GM04504 (cell line): ENCODE measurements at regions not wholly inside any gene's neighbourhood (a gene's known extent, or its start where the extent isn't known, plus 50 kb on each side); places are given as distances from the start of the nearest gene placed in this dataset.

Experiments used
- DNase-seq: peaks from one replicate; pipeline ENCODE4 v3.0.0-alpha.2; 2012; ENCODE audit warnings: low read depth

- no peak for DNase-seq
These were observed 193.3 kb downstream of the LY86 start for GRCh38 chr6:6781873-6782227.

DNA sequence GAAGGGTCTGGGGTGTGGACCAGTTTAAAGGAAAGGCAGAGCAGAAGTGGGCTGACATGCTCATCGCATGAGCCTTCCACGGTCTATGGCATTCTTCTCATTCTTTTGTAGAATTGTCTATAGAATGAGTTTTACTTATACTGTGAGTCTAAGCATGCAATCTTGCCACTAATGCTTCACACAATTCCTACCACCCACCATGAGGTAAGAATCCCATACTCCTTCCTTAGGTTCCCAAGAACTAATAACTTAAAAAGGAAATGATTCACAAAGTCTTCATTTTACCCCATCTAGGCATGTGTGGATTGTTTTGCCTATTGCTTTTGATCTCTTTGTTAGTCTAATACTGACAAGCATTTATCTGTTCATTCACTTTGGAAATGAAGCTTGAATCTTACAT is 195.2 kb downstream of the LY86 start:
- no peak for DNase-seq

GRCh38 chr6:6784514-6785162 is 196.1 kb downstream of the LY86 start:
- DNase-seq = no peak

DNA sequence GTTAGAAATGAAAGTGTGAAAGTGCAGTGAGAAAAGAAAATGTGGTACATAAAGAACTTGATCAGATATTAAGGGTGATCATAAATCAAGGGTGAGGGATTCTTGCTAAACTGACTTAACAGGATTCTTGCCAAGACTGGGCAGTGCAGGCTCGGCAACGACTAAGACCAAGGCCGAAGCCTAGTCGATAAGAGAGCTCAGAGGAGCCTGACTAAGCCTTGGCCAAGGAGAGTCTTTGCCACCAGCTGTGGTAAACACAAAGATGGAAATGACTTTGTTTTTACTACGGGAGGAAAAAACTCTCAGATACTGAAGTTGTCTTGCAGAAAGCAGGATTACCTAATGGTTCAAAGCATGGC is 196.6 kb downstream of the LY86 start:
- DNase-seq = no peak

GRCh38 chr6:6788394-6789032 is 200.0 kb downstream of the LY86 start:
- DNase-seq = no peak

- DNase-seq = no peak
These were observed 201.9 kb downstream of the LY86 start for GRCh38 chr6:6790393-6790792.

DNA sequence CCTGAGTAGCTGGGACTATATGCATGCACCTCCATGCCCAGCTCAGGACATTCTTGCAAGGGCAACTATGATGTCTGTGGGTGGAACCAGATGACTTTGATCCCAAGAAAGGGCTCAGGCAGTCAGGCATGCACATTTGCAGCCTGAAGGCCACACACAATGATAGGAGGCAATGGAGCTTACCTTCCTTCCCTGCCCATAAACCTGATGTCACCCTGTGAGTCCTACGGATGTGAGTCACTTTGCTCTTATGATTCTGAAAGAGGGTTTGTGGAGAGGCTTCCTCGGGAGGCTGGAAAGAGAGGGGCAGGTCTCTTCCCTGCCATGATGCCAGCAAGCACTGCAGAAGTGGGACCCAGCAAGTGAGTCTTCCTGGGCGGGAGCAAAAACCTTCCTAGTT is 202.4 kb downstream of the LY86 start:
- DNase-seq = no peak

DNA sequence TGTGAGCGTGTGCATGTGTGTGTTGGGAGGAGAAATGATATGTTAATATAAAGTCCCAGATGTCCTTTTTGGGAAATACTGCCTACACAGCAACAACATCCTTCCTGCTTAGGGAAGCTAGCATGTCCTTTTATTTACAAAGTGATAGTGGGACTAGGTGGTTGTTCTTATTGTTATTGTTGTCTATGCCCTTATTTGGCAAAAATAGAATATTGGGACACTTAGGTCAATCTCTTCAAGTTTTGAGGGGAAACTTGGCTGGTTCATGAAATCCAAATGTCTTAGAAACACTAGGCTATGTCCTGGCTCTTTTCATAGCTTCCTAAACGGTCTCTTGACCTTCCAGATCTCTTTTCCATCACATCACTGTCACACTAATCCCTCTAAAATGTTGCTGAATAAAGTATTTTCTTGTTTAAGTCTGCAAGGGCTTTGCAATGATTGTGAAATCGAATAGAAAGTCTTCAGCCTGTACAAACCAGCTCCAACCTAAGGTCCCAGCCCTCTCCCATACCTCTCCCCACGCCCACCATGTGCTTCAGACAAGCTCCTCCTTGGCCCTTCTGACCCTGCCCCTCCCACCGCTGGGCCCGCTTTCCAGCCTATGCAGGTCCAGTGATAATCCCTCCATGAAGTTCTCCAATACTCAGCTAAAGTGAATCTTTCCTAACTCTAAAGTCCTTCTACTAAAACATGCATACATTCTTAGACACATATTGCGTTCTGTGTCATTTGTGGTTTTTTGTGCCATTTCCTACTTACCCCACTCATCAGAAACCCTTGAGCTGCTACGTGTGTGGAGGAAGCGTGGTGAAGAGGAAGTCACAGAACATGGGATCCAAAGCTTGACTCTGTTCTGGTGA is 205.1 kb downstream of the LY86 start:
- DNase-seq = no peak

DNA sequence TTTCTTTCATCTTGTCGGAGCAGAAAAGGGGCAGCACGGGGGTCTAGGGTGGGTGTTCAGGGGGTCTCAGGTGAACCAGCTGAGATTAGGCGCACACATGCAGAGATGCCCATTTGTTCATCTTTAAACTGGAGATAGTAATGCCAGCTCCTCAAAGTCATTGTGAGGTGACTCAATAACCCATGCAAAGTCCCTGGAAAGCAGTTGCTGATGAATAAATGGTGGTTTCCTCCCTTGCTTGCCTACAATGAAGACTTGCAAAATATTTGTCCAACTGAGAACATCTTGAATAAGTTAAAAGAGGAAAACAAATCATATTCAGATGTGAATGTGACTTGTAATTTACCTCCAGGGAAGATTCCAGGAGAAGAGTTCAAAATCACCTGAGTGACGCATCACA is 206.9 kb downstream of the LY86 start:
- DNase-seq = no peak

GRCh38 chr6:6796818-6797217 is 208.3 kb downstream of the LY86 start:
- no peak for DNase-seq

DNA sequence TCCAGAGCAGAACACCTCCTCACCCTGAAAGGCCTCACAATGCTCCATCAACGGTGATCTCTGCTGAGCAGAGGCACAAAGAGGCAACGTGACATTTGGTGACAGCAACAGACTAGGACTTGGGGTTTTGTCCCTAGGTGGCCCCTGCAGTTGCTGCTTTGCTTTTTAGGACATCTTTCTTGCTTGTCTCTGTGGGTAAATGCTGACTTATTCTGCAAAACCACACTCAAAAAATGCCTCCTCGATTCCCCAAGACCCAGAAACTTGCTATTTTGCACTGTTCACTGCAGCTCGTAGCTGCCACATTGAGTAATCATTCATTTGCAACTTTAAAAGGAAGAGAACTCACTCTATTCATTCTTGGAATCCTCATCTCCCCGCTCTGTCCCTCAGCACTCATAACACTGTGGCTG is 209.9 kb downstream of the LY86 start:
- DNase-seq = no peak

- no peak for DNase-seq
These were observed 212.4 kb downstream of the LY86 start for GRCh38 chr6:6801005-6801335.

DNA sequence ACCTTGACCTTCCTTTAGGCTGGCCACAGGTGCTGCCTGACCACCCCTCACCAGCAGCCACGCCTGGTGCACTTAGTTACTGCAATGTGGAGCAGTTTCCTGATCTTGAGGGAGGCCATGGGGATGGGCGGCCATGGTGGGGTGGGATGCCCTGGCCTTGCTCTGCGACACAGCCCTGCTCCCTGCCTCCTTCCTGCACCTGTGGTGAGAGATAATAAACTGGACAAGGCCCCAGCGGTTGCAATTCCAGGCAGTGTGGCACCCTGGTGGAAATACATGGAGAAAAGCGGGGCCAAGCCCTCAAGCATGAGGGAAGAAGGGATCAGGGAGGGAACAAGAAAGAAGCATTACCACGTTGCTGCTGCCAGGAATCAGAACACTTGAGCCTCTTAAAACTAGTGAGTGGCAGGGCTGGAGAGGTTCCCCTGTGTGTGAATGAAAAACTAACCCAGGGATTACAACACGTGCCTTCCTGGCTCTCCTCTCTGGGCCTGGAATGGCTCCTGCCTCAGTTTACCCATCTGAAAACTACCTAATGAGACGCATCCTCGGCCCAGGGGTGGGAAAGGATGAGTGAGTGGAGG is 213.2 kb downstream of the LY86 start:
- DNase-seq = no peak

DNA sequence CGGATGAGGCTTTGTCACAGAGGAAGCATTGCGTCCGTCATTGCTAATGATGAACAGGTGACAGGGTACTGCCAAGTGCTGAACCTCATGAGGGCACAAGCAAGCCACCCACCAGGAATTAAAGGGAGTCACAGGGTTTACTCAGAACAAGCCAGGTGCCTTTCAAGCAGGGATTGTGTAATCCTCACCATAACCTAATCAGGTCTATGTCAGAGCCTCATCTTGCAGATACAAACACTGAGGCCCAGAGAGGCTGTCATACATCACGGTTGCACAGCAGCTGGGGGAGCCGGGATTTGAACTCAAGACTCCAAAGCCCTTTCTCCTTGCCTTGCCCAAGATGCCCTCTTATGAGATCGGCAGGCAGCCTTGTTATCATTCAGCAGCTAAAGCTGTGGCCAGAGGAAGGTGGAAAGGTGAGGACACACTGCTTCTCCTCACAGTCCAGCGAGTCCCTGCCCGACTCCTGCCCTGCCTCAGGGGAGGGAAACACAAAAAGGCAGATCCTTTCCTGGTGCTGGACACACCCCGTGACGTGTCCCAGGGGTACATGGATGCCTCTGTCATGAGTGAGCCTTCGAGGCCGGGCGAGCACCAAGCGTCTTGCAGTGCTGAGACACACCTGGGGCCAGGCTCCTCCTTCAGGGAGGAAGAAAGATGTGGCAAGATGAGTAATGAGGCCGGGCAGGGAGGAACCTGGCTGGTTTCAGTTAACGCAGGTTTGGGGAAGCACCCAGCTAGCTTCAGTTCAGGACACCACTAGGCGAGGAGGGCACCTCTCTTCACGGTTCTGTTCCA is 214.9 kb downstream of the LY86 start:
- no peak for DNase-seq

DNA sequence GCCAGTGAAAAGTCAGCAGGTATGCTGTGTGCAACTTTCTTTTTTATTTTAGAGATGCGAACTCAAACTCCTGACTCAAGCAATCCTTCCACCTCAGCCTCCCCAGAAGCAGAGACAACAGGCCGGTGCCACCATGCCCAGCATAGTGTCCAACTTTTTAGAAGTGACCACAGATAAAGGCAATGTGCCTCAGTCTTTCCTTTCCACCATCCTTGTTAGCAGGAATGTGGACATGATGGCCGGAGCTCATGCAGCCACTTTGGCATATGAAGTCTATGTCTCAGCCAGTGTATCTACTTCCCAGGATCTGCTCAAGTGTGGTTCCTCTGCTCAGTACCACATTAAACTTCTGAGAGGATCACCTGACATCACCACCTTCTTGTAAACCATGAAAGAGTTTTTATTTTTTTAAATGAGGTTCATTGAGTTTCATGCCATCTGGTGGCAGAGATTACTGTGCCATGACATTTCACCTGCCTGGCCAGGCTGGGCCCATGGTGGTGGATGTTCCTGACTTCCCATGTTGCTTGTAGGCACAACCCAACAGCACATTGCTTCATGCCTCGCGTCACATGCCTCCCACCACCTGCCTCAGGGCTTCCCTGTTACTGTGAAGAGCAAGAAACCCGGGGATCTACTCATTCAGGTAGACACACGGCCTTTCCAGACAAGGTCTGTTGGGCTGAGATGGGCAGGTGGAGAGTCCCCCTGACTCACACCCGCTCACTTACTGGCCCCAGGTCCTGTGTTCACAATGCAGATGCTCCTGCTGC is 216.5 kb downstream of the LY86 start:
- DNase-seq = no peak

- DNase-seq = no peak
These were observed 218.5 kb downstream of the LY86 start for GRCh38 chr6:6806844-6807518.

- DNase-seq = no peak
These were observed 219.8 kb downstream of the LY86 start for GRCh38 chr6:6808343-6808742.

DNA sequence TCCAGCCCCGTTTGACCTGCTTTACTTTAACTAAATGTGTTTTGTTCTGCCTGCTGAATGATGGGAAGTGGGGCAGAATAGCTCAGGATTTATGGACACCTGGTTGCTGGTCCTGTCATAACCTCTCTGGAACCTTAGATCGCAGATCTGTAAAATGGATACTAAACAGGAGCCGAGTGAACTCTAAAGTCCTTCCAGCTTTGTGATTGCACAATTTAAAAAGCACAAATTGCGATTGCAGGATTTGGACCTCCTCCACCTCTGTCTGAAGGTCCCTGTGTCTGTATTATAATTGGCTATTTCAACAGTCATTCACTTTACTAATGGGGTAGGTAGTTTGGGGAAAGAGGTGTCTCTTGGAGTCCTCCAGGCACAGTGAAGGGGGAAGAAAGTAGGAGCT is 220.4 kb downstream of the LY86 start:
- DNase-seq = no peak

DNA sequence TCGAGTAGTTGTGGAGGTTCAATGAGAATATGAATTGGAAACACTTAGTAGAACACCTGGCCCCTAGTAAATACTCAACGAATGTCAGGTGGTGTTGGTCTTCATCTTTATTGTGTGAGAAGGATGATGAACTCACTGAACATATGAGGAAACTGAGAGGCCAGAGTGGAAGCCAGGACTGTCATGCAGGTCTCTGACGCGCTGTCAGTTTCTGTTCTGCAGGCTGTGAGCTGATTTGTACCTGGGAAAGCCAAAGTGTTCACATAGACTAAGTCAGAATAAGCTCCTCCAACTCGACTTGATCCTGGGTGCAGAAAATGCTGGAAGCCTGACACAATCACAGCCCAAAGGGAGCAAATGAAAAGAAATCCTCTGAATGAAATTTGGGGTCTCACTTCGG is 222.2 kb downstream of the LY86 start:
- no peak for DNase-seq

DNA sequence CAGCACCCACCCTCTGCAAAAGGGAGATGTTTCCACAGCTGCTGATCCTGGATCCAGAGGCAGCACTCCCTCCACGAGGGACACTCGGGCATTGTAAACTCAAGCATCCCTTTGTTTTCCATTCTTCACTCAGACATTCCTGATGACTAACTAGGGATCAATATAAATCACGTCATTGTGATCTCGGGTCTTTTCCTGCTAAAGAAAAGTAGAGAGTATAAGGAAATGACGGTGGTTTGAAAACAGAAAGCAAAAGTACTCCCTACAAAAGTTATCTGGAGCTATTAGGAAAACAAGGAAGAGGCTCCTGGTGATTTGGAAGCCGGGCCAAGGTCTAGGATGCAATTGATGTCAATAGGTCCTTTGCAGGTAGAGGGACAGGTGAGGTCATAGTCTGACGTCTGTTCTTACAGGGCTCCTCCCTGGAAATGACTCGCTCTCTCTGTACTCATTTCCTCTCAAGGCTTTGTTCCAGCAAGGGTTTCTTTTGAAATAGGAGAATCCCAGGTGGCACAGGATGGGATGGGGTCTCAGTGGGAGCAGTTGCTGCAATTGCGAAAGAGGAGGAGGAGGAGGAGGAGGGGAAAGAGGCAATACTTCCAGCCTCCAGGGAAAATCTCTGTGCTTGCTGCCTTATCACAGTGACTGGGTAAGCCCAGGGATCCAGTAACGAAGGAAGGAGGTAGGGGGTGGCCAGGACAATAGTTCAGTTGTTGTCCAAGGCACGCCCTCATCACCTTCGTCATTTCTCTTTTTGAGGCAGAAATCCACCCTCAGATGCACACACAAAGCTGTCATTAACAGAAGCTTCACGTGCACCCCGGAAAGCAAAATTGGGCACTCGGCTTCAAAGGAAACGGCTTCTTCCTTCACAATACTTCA is 222.8 kb downstream of the LY86 start:
- peak; percentile 6 for DNase-seq
